HEK293 (cell line): ENCODE measurements at regions not wholly inside any gene's neighbourhood (a gene's known extent, or its start where the extent isn't known, plus 50 kb on each side); places are given as distances from the start of the nearest gene placed in this dataset.

Source experiments
- CTCF ChIA-PET: fragments of 350-600 bp; formaldehyde crosslinking; extraction: SDS; loops from one replicate; lab custom pipeline; 2021; ENCODE audit warnings: antibody characterized with exemption; lab: Yijun Ruan, JAX
- POLR2A ChIA-PET: fragments of 300-600 bp; formaldehyde crosslinking; extraction: SDS; loops from one replicate; lab custom pipeline; 2020; ENCODE audit warnings: antibody characterized with exemption, inconsistent platforms; lab: Yijun Ruan, JAX
- H3K27ac ChIP-seq: fragments of 200-500 bp; sonication (Bioruptor generic); 2 replicates; pipeline ENCODE4 v1.5.1; 2014; ENCODE audit warnings: low read depth, low read length, control low read depth, inconsistent platforms; ENCODE audit errors: extremely low read depth
- H3K36me3 ChIP-seq, 2 experiments: fragments of 200-500 bp in 1 of 2; sonication (Bioruptor generic) in 1 of 2; 1 replicate in 1 of 2; 2 replicates in 1 of 2; pipeline ENCODE4 v1.5.1; 2014 to 2017; ENCODE audit warnings: inconsistent platforms in 2 of 2, low read length in 2 of 2; ENCODE audit not compliant: control insufficient read depth in 2 of 2, insufficient read depth in 1 of 2
- H3K4me1 ChIP-seq: fragments of 200-500 bp; sonication (Bioruptor generic); 2 replicates; pipeline ENCODE4 v1.5.1; 2014; ENCODE audit warnings: mild to moderate bottlenecking, low read length, inconsistent platforms; ENCODE audit not compliant: control insufficient read depth, insufficient read depth
- H3K4me3 ChIP-seq: 2 replicates; pipeline ENCODE4 v1.5.1; 2011; ENCODE audit warnings: low read depth, mild to moderate bottlenecking, control low read depth, low read length, moderate library complexity
- H3K9me3 ChIP-seq: fragments of 200-500 bp; sonication (Bioruptor generic); 2 replicates; pipeline ENCODE4 v1.5.1; 2014; ENCODE audit warnings: low read depth, low read length, inconsistent platforms; ENCODE audit not compliant: control insufficient read depth, insufficient read depth
- GLI2 ChIP-seq: fragments of 450-650 bp; formaldehyde crosslinking; IDR thresholded peaks from 2 replicates; pipeline ENCODE4; 2017; ENCODE audit warnings: missing biosample characterization, missing genetic modification characterization, low read depth, borderline replicate concordance
- HOXD13 ChIP-seq: sonication (generic); formaldehyde crosslinking; IDR thresholded peaks from 2 replicates; pipeline ENCODE4 v1.8.0; 2022; ENCODE audit warnings: missing genetic modification reagents, borderline replicate concordance
- PRDM1 ChIP-seq: fragments of 450-650 bp; formaldehyde crosslinking; IDR thresholded peaks from 2 replicates; pipeline ENCODE4; 2016; ENCODE audit warnings: missing biosample characterization, missing genetic modification characterization
- YY2 ChIP-seq: fragments of 450-650 bp; formaldehyde crosslinking; IDR thresholded peaks from 2 replicates; pipeline ENCODE4 v1.5.1; 2016; ENCODE audit warnings: missing biosample characterization, missing genetic modification characterization
- ZNF10 ChIP-seq: fragments of 450-650 bp; formaldehyde crosslinking; IDR thresholded peaks from 2 replicates; pipeline ENCODE4 v1.5.1; 2017; ENCODE audit warnings: missing biosample characterization, missing genetic modification characterization
- ZNF114 ChIP-seq: fragments of 450-650 bp; formaldehyde crosslinking; IDR thresholded peaks from 2 replicates; pipeline ENCODE4 v1.5.0; 2017; ENCODE audit warnings: missing biosample characterization, missing genetic modification characterization
- ZNF211 ChIP-seq: fragments of 450-650 bp; formaldehyde crosslinking; IDR thresholded peaks from 2 replicates; pipeline ENCODE4 v1.5.1; 2016; ENCODE audit warnings: low read depth, missing biosample characterization, missing genetic modification characterization
- ZNF362 ChIP-seq: fragments of 450-650 bp; formaldehyde crosslinking; IDR thresholded peaks from 2 replicates; pipeline ENCODE4 v1.5.1; 2016; ENCODE audit warnings: missing biosample characterization, missing genetic modification characterization
- ZNF426 ChIP-seq: fragments of 450-650 bp; formaldehyde crosslinking; IDR thresholded peaks from 2 replicates; pipeline ENCODE4 v1.5.1; 2017; ENCODE audit warnings: missing biosample characterization, missing genetic modification characterization, mild to moderate bottlenecking, inconsistent platforms, moderate library complexity
- ZNF433 ChIP-seq: fragments of 450-650 bp; formaldehyde crosslinking; IDR thresholded peaks from 2 replicates; pipeline ENCODE4 v1.5.1; 2016; ENCODE audit warnings: missing biosample characterization, missing genetic modification characterization, low read depth
- ZNF549 ChIP-seq: fragments of 450-650 bp; IDR thresholded peaks from 2 replicates; pipeline ENCODE4 v1.5.1; 2018; ENCODE audit warnings: missing biosample characterization, missing genetic modification characterization, mild to moderate bottlenecking, inconsistent platforms, moderate library complexity
- ZNF561 ChIP-seq: fragments of 450-650 bp; IDR thresholded peaks from 2 replicates; pipeline ENCODE4 v1.5.1; 2018; ENCODE audit warnings: missing biosample characterization, missing genetic modification characterization, borderline replicate concordance
- ZNF610 ChIP-seq: fragments of 450-650 bp; formaldehyde crosslinking; IDR thresholded peaks from 2 replicates; pipeline ENCODE4 v1.5.1; 2016; ENCODE audit warnings: missing biosample characterization, missing genetic modification characterization, borderline replicate concordance
- ZNF623 ChIP-seq: fragments of 450-650 bp; formaldehyde crosslinking; IDR thresholded peaks from 2 replicates; pipeline ENCODE4 v1.5.1; 2016; ENCODE audit warnings: missing biosample characterization, missing genetic modification characterization
- ZNF785 ChIP-seq: fragments of 450-650 bp; formaldehyde crosslinking; IDR thresholded peaks from 2 replicates; pipeline ENCODE4 v1.5.1; 2016; ENCODE audit warnings: missing biosample characterization, missing genetic modification characterization
- ZNF791 ChIP-seq: fragments of 450-650 bp; formaldehyde crosslinking; IDR thresholded peaks from 2 replicates; pipeline ENCODE4 v1.5.1; 2016; ENCODE audit warnings: missing biosample characterization, missing genetic modification characterization
- ZNF843 ChIP-seq: fragments of 450-650 bp; formaldehyde crosslinking; IDR thresholded peaks from 2 replicates; pipeline ENCODE4 v1.5.1; 2016; ENCODE audit warnings: missing biosample characterization, missing genetic modification characterization
- TF ChIP-seq, protein P1 (sequence below): fragments of 450-650 bp; formaldehyde crosslinking; IDR thresholded peaks from 2 replicates; pipeline ENCODE4 v1.5.1; 2016; ENCODE audit warnings: missing biosample characterization, missing genetic modification characterization
- TF ChIP-seq, protein P2 (sequence below): fragments of 450-650 bp; formaldehyde crosslinking; IDR thresholded peaks from 2 replicates; pipeline ENCODE4 v1.5.1; 2016; ENCODE audit warnings: missing biosample characterization, missing genetic modification characterization
- TF ChIP-seq, protein P3 (sequence below): IDR thresholded peaks from 2 replicates; pipeline ENCODE4 v1.6.1; 2011; ENCODE audit warnings: mild to moderate bottlenecking, low read depth, low read length, borderline replicate concordance

DNA sequence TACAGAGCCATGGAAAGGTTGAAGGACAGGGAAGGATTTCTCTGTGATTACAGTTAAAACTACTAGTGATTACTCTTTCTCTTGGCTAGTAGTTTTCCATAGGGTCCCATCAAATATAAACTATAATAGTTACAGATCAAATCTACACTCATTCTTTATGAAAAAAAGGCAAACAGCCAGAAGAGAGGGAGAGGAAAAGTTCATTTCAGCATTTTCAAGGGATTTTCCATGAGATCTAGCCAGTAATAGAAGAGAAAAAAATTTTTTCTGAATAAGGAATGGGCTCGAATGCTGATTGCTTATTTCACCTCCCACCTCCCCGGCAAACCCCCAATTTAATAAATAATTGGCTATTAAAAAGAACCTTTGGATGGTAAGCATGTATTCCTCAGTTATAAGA lies 74.8 kb upstream of the BLID start (continued):
- TF ChIP-seq ZNF623 (no peak), ZNF426 (tag by site-specific recombination) (no peak), GLI2 (no peak), ZNF843 (tag by site-specific recombination) (no peak)
- TF ChIP-seq, protein P1, sequence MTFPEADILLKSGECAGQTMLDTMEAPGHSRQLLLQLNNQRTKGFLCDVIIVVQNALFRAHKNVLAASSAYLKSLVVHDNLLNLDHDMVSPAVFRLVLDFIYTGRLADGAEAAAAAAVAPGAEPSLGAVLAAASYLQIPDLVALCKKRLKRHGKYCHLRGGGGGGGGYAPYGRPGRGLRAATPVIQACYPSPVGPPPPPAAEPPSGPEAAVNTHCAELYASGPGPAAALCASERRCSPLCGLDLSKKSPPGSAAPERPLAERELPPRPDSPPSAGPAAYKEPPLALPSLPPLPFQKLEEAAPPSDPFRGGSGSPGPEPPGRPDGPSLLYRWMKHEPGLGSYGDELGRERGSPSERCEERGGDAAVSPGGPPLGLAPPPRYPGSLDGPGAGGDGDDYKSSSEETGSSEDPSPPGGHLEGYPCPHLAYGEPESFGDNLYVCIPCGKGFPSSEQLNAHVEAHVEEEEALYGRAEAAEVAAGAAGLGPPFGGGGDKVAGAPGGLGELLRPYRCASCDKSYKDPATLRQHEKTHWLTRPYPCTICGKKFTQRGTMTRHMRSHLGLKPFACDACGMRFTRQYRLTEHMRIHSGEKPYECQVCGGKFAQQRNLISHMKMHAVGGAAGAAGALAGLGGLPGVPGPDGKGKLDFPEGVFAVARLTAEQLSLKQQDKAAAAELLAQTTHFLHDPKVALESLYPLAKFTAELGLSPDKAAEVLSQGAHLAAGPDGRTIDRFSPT (tag by site-specific recombination) = no peak
- TF ChIP-seq, protein P2, sequence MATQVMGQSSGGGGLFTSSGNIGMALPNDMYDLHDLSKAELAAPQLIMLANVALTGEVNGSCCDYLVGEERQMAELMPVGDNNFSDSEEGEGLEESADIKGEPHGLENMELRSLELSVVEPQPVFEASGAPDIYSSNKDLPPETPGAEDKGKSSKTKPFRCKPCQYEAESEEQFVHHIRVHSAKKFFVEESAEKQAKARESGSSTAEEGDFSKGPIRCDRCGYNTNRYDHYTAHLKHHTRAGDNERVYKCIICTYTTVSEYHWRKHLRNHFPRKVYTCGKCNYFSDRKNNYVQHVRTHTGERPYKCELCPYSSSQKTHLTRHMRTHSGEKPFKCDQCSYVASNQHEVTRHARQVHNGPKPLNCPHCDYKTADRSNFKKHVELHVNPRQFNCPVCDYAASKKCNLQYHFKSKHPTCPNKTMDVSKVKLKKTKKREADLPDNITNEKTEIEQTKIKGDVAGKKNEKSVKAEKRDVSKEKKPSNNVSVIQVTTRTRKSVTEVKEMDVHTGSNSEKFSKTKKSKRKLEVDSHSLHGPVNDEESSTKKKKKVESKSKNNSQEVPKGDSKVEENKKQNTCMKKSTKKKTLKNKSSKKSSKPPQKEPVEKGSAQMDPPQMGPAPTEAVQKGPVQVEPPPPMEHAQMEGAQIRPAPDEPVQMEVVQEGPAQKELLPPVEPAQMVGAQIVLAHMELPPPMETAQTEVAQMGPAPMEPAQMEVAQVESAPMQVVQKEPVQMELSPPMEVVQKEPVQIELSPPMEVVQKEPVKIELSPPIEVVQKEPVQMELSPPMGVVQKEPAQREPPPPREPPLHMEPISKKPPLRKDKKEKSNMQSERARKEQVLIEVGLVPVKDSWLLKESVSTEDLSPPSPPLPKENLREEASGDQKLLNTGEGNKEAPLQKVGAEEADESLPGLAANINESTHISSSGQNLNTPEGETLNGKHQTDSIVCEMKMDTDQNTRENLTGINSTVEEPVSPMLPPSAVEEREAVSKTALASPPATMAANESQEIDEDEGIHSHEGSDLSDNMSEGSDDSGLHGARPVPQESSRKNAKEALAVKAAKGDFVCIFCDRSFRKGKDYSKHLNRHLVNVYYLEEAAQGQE (tag by site-specific recombination) = no peak

DNA sequence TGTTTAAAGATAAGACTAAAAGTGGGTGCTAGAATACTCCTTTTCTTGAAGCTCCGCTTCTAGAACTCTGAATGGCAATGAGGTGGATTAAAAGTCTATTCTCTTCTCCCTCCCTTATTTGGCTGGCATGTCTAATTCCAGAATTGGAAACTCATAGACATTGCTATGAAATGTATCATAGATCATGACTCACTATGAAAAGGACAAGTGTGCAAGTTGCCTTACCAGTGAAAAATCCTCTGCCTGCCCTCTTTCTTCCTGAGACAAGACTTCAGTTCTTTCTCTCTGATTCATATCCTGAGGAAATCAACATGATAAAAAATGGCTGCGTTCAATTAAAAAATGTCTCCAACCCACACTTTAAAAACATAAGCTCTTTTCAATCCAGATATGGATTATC lies 73.2 kb upstream of the BLID start:
- ChIA-PET CTCF (interaction anchor here (0.7 to 1.3 kb wide), 3 partner anchors 31 to 82 kb away, joined by 3 to 5 read pairs (median 3); no protein-coding TSS in a partner anchor), POLR2A (no interaction called here)
- Histone ChIP-seq H3K4me1 (no peaks in the 10 kb centered on the region), H3K9me3 (no peaks in the 10 kb centered on the region), H3K36me3 (no peaks in the 10 kb centered on the region), H3K27ac (no peak overlapping the region), H3K4me3 (no peak overlapping the region)
- no peak for TF ChIP-seq ZNF791
- no peak for TF ChIP-seq ZNF10 (tag by site-specific recombination)
- TF ChIP-seq ZNF843 (tag by site-specific recombination) = no peak
- no peak for TF ChIP-seq HOXD13
- TF ChIP-seq PRDM1 (tag by site-specific recombination) = no peak
- no peak for TF ChIP-seq ZNF785 (tag by site-specific recombination)
- no peak for TF ChIP-seq ZNF610 (tag by site-specific recombination)
- TF ChIP-seq, protein P3, sequence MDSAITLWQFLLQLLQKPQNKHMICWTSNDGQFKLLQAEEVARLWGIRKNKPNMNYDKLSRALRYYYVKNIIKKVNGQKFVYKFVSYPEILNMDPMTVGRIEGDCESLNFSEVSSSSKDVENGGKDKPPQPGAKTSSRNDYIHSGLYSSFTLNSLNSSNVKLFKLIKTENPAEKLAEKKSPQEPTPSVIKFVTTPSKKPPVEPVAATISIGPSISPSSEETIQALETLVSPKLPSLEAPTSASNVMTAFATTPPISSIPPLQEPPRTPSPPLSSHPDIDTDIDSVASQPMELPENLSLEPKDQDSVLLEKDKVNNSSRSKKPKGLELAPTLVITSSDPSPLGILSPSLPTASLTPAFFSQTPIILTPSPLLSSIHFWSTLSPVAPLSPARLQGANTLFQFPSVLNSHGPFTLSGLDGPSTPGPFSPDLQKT = no peak

DNA sequence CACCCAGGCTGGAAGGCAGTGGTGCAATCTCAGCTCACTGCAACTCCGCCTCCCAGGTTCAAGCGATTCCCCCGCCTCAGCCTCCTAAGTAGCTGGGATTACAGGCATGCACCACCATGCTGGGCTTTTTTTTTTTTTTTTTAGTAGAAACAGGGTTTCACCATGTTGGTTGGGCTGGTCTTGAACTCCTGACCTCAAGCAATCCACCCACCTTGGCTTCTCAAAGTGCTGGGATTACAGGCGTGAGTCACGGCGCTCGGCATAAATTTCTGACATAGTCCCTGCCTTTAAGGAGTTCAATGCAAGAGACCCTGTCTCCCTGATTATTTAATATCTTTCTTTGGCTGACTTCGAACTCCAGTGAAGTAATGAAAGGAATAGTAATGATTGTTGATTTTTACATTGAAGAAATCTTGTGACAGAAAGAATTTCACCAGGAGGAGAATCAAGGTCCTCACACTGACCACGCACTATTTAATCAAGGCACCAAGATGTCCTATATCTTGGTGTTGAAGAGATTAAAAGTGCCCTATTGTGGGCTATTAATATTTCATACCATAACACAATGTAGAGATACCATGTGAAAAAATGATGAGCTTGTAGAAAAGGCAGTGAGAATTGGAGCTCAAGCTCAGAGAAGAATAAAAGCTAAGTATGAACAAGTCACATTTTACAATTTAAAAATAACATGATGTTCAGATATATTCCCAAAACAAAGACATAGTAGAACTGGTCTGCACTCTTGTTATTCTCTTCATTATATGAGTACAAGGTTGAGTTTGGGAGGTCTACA lies 71.6 kb upstream of the BLID start:
- Histone ChIP-seq H3K27ac (no peak overlapping the region), H3K9me3 (no peaks in the 10 kb centered on the region), H3K4me3 (no peak overlapping the region), H3K4me1 (no peaks in the 10 kb centered on the region), H3K36me3 (no peaks in the 10 kb centered on the region)
- CTCF ChIA-PET = interaction anchor here (0.6 to 1.3 kb wide), 2 partner anchors 79 to 80 kb away, joined by 3 to 5 read pairs; no protein-coding TSS in a partner anchor
- POLR2A ChIA-PET = no interaction called here
- TF ChIP-seq YY2 (no peak), ZNF211 (tag by site-specific recombination) (no peak), ZNF549 (tag by site-specific recombination) (no peak), ZNF114 (no peak), PRDM1 (tag by site-specific recombination) (no peak), ZNF561 (tag by site-specific recombination) (no peak), ZNF433 (tag by site-specific recombination) (no peak), ZNF362 (tag by site-specific recombination) (no peak)
- TF ChIP-seq, protein P1 (tag by site-specific recombination) = no peak
